ENCODE measurements at regions not wholly inside any gene's neighbourhood (a gene's known extent, or its start where the extent isn't known, plus 50 kb on each side); places are given as distances from the start of the nearest gene placed in this dataset.

DNA sequence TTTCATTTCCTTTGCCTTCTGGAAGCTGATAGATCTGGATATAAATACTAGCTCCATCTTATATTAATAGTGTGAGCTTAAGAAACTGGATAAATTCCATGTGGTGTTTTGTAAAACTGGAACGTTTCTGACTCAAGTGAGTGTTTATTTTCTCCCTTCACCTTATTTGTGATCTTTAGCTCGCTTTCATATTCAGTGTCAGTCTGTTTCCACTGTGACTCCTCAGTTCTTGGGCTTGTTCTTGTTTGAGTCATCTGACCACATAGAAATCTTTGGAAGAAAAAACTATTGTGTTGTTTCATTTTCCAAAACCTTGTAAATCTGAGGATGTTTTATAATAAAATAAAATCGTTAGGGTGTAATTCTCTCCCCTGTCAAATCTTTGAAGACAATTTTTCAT lies 186.4 kb downstream of the POLR1F start (continued):
- TF ChIP-seq, protein P1, sequence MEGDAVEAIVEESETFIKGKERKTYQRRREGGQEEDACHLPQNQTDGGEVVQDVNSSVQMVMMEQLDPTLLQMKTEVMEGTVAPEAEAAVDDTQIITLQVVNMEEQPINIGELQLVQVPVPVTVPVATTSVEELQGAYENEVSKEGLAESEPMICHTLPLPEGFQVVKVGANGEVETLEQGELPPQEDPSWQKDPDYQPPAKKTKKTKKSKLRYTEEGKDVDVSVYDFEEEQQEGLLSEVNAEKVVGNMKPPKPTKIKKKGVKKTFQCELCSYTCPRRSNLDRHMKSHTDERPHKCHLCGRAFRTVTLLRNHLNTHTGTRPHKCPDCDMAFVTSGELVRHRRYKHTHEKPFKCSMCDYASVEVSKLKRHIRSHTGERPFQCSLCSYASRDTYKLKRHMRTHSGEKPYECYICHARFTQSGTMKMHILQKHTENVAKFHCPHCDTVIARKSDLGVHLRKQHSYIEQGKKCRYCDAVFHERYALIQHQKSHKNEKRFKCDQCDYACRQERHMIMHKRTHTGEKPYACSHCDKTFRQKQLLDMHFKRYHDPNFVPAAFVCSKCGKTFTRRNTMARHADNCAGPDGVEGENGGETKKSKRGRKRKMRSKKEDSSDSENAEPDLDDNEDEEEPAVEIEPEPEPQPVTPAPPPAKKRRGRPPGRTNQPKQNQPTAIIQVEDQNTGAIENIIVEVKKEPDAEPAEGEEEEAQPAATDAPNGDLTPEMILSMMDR (conservative IDR thresholded peaks at IDR 0.05; ENCODE audit: low read depth in 2 of 2): no peak
- TF ChIP-seq ZNF331 (CRISPR knock-in tag; IDR thresholded peaks at IDR 0.05; ENCODE audit: low read depth) (no peak), POLR2AphosphoS5 (IDR thresholded peaks at IDR 0.05; ENCODE audit: low read depth) (no peak), EZH2phosphoT487 (IDR thresholded peaks at IDR 0.05; ENCODE audit: unreplicated experiment) (no peak), STAT1 (IDR thresholded peaks at IDR 0.05; ENCODE audit: unreplicated experiment) (no peak), CREB1 (CRISPR knock-in tag; IDR thresholded peaks at IDR 0.05; ENCODE audit: low read depth) (no peak), EZH2 (IDR thresholded peaks at IDR 0.05; ENCODE audit: low read depth, unreplicated experiment) (no peak), JUNB (IDR thresholded peaks at IDR 0.05; ENCODE audit: unreplicated experiment) (no peak), NANOG (IDR thresholded peaks at IDR 0.05; ENCODE audit: borderline replicate concordance) (no peak)
- TF ChIP-seq, protein P2, sequence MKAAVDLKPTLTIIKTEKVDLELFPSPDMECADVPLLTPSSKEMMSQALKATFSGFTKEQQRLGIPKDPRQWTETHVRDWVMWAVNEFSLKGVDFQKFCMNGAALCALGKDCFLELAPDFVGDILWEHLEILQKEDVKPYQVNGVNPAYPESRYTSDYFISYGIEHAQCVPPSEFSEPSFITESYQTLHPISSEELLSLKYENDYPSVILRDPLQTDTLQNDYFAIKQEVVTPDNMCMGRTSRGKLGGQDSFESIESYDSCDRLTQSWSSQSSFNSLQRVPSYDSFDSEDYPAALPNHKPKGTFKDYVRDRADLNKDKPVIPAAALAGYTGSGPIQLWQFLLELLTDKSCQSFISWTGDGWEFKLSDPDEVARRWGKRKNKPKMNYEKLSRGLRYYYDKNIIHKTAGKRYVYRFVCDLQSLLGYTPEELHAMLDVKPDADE (IDR thresholded peaks at IDR 0.05): no peak

DNA sequence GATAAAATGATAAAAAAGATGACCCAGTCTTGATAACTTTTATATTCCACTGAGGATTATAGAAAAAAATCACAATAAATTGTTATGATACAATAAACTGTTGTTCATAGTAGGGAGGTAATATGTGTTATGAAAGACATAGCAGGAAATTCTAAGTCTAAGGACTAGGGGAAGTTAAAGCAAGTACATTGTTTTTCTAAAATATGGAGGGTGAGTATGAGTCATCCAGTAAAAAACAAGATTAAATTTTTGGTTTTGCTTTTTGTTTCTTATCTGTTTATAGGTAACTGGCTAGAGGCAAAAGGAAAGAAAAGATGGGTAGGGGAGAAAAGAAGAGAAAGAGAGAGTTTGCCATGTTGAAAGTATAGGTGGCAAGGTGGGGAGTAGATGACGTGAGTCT lies 188.4 kb downstream of the POLR1F start:
- Histone ChIP-seq H3K4me2 (no peak overlapping the region), H3F3A (replicated peaks; ENCODE audit: low read depth) (no peaks in the 10 kb centered on the region), H3K27ac (ENCODE audit: low read depth) (no peak overlapping the region), H3K79me2 (replicated peaks; ENCODE audit: insufficient read depth) (no peaks in the 10 kb centered on the region), H3K4me3 (no peak overlapping the region), H3K36me3 (ENCODE audit: insufficient read depth) (no peaks in the 10 kb centered on the region), H2AFZ (no peak overlapping the region), H4K20me1 (replicated peaks; ENCODE audit: insufficient read depth) (no peaks in the 10 kb centered on the region), H3K9me2 (ENCODE audit: insufficient read depth) (peaks cover 6% of the 10 kb centered on the region; the same call in 1 of the 2 replicates), H3K27me3 (ENCODE audit: insufficient read depth) (no peaks in the 10 kb centered on the region), H3K4me1 (ENCODE audit: insufficient read depth) (no peaks in the 10 kb centered on the region)
- H3K36me3 Mint-ChIP-seq (ENCODE audit: low read depth): no peaks in the 10 kb centered on the region
- DNase-seq (ENCODE audit: low spot score): no peak
- H3K27me3 Mint-ChIP-seq (ENCODE audit: insufficient read depth, low read depth, poor library complexity): peaks cover 4% of the 10 kb centered on the region
- no peak for ATAC-seq
- H3K9me3 Mint-ChIP-seq: no peaks in the 10 kb centered on the region
- no peak overlapping the region for H3K4me3 Mint-ChIP-seq
- H3K27ac Mint-ChIP-seq: no peak overlapping the region; the same call in 1 of the 2 replicates
- H3K4me1 Mint-ChIP-seq: no peaks in the 10 kb centered on the region
- TF ChIP-seq STAT1 (IDR thresholded peaks at IDR 0.05; ENCODE audit: unreplicated experiment) (no peak), JUNB (IDR thresholded peaks at IDR 0.05; ENCODE audit: unreplicated experiment) (no peak), ZNF331 (CRISPR knock-in tag; IDR thresholded peaks at IDR 0.05; ENCODE audit: low read depth) (no peak), NANOG (IDR thresholded peaks at IDR 0.05; ENCODE audit: borderline replicate concordance) (no peak), EZH2 (IDR thresholded peaks at IDR 0.05; ENCODE audit: low read depth, unreplicated experiment) (no peak), ZNF114 (CRISPR knock-in tag; IDR thresholded peaks at IDR 0.05) (no peak), EZH2phosphoT487 (IDR thresholded peaks at IDR 0.05; ENCODE audit: unreplicated experiment) (no peak), CREB1 (CRISPR knock-in tag; IDR thresholded peaks at IDR 0.05; ENCODE audit: low read depth) (no peak), POLR2AphosphoS5 (IDR thresholded peaks at IDR 0.05; ENCODE audit: low read depth) (no peak)
- TF ChIP-seq, protein P1 (conservative IDR thresholded peaks at IDR 0.05; ENCODE audit: low read depth in 2 of 2): no peak
- TF ChIP-seq, protein P2 (IDR thresholded peaks at IDR 0.05): no peak
- TF ChIP-seq, protein P3, sequence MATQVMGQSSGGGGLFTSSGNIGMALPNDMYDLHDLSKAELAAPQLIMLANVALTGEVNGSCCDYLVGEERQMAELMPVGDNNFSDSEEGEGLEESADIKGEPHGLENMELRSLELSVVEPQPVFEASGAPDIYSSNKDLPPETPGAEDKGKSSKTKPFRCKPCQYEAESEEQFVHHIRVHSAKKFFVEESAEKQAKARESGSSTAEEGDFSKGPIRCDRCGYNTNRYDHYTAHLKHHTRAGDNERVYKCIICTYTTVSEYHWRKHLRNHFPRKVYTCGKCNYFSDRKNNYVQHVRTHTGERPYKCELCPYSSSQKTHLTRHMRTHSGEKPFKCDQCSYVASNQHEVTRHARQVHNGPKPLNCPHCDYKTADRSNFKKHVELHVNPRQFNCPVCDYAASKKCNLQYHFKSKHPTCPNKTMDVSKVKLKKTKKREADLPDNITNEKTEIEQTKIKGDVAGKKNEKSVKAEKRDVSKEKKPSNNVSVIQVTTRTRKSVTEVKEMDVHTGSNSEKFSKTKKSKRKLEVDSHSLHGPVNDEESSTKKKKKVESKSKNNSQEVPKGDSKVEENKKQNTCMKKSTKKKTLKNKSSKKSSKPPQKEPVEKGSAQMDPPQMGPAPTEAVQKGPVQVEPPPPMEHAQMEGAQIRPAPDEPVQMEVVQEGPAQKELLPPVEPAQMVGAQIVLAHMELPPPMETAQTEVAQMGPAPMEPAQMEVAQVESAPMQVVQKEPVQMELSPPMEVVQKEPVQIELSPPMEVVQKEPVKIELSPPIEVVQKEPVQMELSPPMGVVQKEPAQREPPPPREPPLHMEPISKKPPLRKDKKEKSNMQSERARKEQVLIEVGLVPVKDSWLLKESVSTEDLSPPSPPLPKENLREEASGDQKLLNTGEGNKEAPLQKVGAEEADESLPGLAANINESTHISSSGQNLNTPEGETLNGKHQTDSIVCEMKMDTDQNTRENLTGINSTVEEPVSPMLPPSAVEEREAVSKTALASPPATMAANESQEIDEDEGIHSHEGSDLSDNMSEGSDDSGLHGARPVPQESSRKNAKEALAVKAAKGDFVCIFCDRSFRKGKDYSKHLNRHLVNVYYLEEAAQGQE (IDR thresholded peaks at IDR 0.05; ENCODE audit: unreplicated experiment): no peak
